GM06990 (cell line): ENCODE measurements at regions not wholly inside any gene's neighbourhood (a gene's known extent, or its start where the extent isn't known, plus 50 kb on each side); places are given as distances from the start of the nearest gene placed in this dataset.
"Not testable (repeated sequence)": the region's sequence is repeated elsewhere in the genome, so short reads cannot be mapped to it uniquely, and the experiment has no call there.

Experiments used
- DNase-seq: peaks from one replicate; pipeline ENCODE4 v3.0.0-alpha.2; 2011; ENCODE audit not compliant: insufficient read length; ENCODE audit errors: extremely low read depth
- H3K27me3 ChIP-seq: replicated peaks from 2 replicates; pipeline ENCODE4 v1.6.0; 2011; ENCODE audit warnings: low read length; ENCODE audit not compliant: control insufficient read depth, insufficient read depth
- H3K36me3 ChIP-seq: 2 replicates; pipeline ENCODE4 v1.5.1; 2011; ENCODE audit warnings: low read length; ENCODE audit not compliant: control insufficient read depth, insufficient read depth
- H3K4me3 ChIP-seq: replicated peaks from 2 replicates; pipeline ENCODE4 v1.5.1; 2011; ENCODE audit warnings: low read depth, mild to moderate bottlenecking, control low read depth, low read length
- TF ChIP-seq, protein P1 (sequence below): IDR thresholded peaks from 2 replicates; pipeline ENCODE4 v1.5.1; 2011; ENCODE audit warnings: low read length, control low read depth, mild to moderate bottlenecking, inconsistent platforms; ENCODE audit not compliant: insufficient read depth, poor library complexity, severe bottlenecking

DNA sequence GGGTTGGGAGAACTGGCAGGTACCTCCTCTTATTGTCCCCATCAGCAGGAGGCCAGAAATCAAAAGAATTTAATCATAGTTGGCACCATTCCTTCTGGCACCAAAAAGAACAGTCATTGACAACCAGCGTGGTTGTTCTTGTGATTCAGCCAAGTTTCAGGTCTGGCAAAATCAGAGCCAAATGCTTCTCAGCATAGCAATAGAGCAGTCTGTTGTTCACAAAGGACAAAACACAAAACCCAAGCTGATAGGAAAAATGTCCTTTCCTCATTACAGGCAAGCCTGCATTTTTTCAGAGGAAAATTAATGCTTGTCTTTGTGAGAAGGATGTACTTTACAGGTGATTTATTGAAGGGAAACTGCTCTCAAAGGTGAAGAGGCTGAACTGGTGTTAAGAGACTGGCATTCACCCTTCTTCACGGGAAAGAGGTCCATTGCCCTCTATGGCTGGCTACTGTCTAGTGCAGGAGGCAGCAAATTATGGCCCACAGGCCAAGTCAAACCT is 241.8 kb upstream of the ARHGAP42 start:
- TF ChIP-seq, protein P1, sequence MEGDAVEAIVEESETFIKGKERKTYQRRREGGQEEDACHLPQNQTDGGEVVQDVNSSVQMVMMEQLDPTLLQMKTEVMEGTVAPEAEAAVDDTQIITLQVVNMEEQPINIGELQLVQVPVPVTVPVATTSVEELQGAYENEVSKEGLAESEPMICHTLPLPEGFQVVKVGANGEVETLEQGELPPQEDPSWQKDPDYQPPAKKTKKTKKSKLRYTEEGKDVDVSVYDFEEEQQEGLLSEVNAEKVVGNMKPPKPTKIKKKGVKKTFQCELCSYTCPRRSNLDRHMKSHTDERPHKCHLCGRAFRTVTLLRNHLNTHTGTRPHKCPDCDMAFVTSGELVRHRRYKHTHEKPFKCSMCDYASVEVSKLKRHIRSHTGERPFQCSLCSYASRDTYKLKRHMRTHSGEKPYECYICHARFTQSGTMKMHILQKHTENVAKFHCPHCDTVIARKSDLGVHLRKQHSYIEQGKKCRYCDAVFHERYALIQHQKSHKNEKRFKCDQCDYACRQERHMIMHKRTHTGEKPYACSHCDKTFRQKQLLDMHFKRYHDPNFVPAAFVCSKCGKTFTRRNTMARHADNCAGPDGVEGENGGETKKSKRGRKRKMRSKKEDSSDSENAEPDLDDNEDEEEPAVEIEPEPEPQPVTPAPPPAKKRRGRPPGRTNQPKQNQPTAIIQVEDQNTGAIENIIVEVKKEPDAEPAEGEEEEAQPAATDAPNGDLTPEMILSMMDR = no peak
- DNase-seq = no peak
- Histone ChIP-seq H3K4me3 (no peak overlapping the region), H3K36me3 (no peaks in the 10 kb centered on the region), H3K27me3 (no peaks in the 10 kb centered on the region)

DNA sequence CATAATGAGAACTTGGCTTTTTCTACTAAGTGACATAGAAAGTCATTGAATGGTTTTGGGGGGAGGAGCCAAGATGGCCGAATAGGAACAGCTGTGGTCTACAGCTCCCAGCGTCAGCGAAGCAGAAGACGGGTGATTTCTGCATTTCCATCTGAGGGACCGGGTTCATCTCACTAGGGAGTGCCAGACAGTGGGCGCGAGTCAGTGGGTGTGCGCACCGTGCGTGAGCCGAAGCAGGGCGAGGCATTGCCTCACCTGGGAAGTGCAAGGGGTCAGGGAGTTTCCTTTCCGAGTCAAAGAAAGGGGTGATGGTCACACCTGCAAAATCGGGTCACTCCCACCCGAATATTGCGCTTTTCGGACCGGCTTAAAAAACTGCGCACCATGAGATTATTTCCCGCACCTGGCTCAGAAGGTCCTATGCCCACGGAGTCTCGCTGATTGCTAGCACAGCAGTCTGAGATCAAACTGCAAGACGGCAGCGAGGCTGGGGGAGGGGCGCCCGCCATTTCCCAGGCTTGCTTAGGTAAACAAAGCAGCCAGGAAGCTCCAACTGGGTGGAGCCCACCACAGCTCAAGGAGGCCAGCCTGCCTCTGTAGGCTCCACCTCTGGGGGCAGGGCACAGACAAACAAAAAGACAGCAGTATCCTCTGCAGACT is 235.2 kb upstream of the ARHGAP42 start:
- H3K4me3 ChIP-seq, DNase-seq, H3K36me3 ChIP-seq, H3K27me3 ChIP-seq: not testable (repeated sequence)

DNA sequence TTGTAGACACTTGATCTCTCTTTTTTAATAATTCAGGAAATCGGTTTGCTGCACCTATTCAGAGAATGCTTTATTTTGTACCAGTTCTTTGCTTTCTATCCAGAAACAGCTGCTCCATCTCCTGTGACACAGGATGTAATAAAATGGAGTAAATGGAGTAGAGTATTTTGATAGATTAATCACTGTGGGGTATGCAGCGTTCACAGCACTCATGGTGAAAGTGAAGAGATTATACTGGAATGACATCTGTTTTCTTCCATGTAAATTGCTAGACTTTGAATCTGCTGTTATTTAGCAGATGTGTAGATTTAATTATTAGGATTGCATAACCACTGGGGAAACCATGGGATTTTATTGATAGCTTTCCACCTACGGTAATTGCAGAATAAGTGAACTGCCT is 227.3 kb upstream of the ARHGAP42 start:
- DNase-seq = no peak
- Histone ChIP-seq H3K27me3 (no peaks in the 10 kb centered on the region), H3K4me3 (no peak overlapping the region), H3K36me3 (no peaks in the 10 kb centered on the region)
- TF ChIP-seq, protein P1 = no peak

DNA sequence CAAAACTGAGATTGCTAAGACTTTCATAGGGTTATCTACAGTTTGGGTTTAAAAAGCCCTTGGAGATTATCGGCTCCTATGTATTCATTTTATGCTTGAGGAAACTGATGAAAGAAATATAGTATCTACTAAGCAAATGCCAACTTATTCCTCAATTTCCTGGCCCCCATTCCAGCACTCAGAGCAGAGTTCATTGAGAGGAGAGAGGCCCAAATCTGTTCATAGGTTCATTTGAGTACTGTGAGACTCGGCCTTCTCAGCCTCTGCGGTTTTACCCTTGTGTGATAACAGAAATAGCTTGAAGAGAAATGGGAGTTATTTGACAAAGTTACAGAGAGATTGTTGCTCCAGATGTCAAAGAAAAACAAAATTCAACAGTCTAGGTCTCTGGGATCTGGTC is 226.7 kb upstream of the ARHGAP42 start:
- TF ChIP-seq, protein P1 = no peak
- H3K27me3 ChIP-seq = no peaks in the 10 kb centered on the region

GRCh38 chr11:100467821-100468508 is 219.1 kb upstream of the ARHGAP42 start:
- Histone ChIP-seq H3K4me3 (no peak overlapping the region), H3K36me3 (no peaks in the 10 kb centered on the region), H3K27me3 (no peaks in the 10 kb centered on the region)
- TF ChIP-seq, protein P1 = no peak
- DNase-seq = no peak

More for the DNA sequence above, 226.7 kb upstream of the ARHGAP42 start:
- DNase-seq = no peak
- Histone ChIP-seq H3K36me3 (no peaks in the 10 kb centered on the region), H3K4me3 (no peak overlapping the region)

GRCh38 chr11:100469835-100470234 is 217.3 kb upstream of the ARHGAP42 start:
- H3K4me3 ChIP-seq = no peak overlapping the region
- TF ChIP-seq, protein P1 = no peak

More at GRCh38 chr11:100469835-100470234, 217.3 kb upstream of the ARHGAP42 start:
- Histone ChIP-seq H3K36me3 (no peaks in the 10 kb centered on the region), H3K27me3 (no peaks in the 10 kb centered on the region)
- DNase-seq = no peak
